ENCODE measurements at regions not wholly inside any gene's neighbourhood (a gene's known extent, or its start where the extent isn't known, plus 50 kb on each side); places are given as distances from the start of the nearest gene placed in this dataset.
"Not testable (repeated sequence)": the region's sequence is repeated elsewhere in the genome, so short reads cannot be mapped to it uniquely, and the experiment has no call there.

GRCh38 chr5:152178350-152178699 lies 226.8 kb downstream of the NMUR2 start:
- no peak for DNase-seq (ENCODE audit: low read depth)

- no peak for DNase-seq (ENCODE audit: low read depth)
Measured at GRCh38 chr5:152177626-152178349, 227.3 kb downstream of the NMUR2 start.

DNA sequence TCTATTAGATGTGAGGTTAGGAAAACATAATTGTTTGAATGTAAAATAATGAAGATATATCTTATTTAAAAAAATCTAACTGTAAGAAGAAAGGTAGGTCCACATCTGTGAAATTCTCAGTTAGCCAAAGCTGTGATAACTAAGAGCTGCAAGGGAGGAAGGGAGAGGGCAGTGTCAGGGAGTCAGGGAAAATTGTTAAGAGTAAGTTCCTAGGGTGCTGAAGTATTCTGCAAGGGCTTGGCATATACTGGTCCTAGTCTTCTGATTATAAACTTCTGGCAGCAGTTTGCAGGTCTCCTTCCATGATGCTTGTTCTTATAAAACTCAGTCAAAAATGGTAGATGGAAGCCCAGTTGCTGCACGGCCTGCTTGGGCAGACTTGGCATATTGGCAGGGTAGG lies 233.2 kb downstream of the NMUR2 start:
- DNase-seq (ENCODE audit: low read depth) = no peak

GRCh38 chr5:152170350-152170749 lies 234.7 kb downstream of the NMUR2 start:
- no peak for DNase-seq (ENCODE audit: low read depth)

DNA sequence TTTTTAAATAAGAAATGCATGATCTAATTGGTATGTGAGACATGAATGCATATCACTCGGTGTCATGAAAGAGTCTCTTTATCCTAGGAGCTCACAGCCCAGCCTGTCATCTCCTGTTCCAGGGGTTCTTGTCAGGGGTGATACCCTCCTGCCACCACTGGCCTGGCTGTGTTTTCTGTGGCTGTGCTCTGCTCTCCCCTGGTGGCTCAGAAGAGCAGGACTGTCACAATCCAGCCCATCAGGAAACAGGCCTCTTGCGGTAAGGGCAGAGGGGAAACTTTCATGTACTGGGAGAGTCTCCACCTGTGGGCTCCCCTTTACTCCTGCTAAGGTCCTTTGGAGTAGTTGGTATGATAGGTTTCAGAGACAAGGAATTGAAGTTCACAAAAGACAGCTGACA lies 240.2 kb upstream of the GLRA1 start:
- no peak for DNase-seq (ENCODE audit: low read depth)

- not testable (repeated sequence) for DNase-seq (ENCODE audit: low read depth)
Measured at GRCh38 chr5:152159894-152160293, 235.2 kb upstream of the GLRA1 start.

GRCh38 chr5:152154452-152154851 lies 229.8 kb upstream of the GLRA1 start:
- DNase-seq (ENCODE audit: low read depth) = not testable (repeated sequence)

DNA sequence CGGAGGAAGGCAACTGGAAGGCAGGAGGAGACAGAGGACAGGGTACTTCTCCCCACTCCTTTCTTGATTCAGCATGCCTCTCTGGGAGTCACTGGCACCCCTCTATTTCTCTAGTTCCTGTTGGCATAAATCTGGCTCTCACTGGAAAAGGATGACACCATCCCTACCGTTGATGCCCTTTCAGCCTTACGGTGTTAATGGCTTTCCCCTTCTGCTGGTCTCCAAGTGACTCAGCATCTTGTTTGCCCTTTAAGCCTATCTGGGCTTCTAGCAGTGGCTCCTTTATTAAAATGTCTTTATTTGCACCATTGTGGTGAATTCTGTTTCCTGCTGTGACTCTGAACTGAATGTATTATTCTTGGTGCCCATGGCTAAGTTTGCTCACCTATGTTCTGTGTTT lies 227.3 kb upstream of the GLRA1 start:
- DNase-seq (ENCODE audit: low read depth) = no peak

- DNase-seq (ENCODE audit: low read depth) = no peak
Measured at GRCh38 chr5:152151113-152151512, 226.5 kb upstream of the GLRA1 start.

DNA sequence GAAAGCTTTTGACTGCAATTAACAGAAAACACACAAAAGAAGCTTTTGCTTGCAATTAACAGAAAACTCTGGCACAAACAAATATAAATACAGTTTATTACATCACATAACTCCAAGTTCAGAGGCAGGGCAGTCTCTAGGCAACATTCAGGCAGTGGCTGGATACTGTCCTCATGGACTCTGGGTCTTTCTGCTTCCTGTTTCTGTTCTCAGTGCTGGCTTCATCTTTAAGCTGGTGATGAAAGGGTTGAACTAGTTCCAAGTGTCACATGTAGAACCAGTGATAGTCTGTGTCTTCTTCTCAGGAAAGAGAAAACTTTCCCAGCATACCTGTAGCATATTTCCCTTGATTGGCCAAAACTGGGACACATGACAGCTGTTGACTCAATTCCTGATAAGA lies 222.6 kb upstream of the GLRA1 start:
- no peak for DNase-seq (ENCODE audit: low read depth)

GRCh38 chr5:152146566-152146965 lies 221.9 kb upstream of the GLRA1 start:
- DNase-seq (ENCODE audit: low read depth) = no peak

DNA sequence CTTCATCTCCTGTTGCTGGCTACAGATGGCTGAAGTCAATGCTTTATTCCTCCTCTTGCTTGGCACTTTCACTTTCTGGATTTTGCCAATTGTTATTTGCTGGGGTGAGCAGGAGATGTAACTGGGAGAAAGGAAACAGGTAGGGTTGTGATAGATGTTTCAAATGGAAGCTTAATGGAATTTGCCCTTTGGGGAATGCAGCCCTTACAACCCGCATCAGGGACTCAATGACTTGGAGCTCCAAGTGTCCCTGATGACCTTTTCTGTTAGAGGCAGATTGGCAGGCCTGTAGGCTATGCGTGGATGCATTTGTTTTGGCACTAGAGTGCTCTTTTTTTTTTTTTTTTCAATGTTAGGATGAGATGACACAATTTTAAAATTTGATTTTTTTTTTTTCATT lies 219.9 kb upstream of the GLRA1 start:
- DNase-seq (ENCODE audit: low read depth) = no peak

GRCh38 chr5:152144030-152144429 lies 219.4 kb upstream of the GLRA1 start:
- no peak for DNase-seq (ENCODE audit: low read depth)

DNA sequence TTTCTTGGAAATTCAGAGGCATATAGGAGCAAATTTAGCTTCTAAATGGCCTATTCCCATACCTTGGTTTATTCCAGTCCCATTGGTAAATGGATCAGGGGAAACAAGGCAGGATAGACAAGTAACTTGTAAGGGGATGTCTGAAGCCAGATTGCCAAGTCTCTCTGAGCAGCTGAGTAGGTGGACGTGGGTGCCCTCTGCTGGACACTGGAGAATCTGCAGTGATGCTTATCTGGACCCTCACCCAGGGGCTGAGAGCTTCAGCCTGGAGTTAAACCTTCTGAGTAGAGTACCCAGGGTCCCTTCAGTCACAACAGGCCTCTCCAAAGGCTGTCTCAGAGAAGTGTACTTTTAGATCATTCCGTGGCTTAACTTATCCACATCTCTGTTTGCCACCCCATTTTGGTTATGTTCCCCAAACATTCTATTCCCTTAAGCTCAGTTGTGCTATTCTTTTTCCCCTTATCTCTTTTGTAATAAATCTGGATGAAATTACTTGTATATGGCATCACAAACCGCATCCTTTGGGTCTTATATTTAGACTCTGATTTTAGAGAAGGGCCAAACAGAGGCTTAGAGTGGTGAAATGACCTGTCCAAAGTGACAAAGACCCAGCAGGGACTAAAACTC lies 218.3 kb upstream of the GLRA1 start:
- DNase-seq (ENCODE audit: low read depth) = peak; percentile 19

- no peak for DNase-seq (ENCODE audit: low read depth)
Measured at GRCh38 chr5:152140347-152140746, 215.7 kb upstream of the GLRA1 start.

DNA sequence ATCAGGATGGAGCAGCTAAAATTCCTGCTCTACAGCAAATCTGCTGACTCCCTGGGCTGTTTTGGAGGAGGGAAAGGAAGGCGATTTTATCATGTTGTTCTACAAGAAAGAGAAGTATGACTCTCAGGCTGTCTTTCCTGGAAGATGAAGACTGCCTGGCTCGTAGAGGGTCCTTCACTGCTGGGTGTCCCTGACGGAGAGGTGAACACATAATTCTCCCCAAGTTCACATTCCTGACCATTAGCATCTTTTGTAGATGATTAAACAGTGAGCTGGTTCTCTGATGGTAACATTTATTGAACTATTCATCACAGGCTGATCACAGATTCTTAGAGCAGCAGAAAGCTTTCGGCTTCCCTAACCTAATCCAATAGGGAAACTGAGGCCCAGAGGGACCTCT lies 212.4 kb upstream of the GLRA1 start:
- DNase-seq (ENCODE audit: low read depth) = no peak

- DNase-seq (ENCODE audit: low read depth) = no peak
Measured at GRCh38 chr5:152136321-152136720, 211.7 kb upstream of the GLRA1 start.

- DNase-seq (ENCODE audit: low read depth) = no peak
Measured at GRCh38 chr5:152135827-152136226, 211.2 kb upstream of the GLRA1 start.

DNA sequence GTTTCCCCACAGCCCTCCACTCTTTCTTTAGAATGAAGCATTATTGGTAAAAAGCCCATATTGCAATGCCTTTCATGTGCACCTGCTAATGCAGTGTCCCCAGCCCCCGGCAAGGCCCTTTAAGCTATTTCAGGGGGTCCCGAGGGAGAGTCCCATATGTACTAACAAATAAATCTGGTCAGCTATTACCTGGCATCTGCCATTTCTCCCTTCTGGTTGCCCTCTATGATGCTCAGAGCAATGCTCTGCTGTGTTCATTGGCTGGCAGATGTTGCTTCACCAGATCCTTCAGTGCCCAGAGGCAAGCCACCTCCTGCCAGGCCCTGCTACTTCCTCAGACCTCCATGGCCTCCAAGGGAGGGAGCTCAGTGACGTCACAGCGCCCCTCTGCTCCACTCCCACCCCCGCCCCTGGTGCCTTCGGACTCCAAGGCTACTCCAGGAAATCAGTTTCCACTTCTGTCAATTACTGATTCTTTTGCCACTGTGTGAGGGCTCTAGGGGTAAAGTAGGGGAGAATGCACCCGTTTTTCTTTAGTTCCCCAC lies 201.1 kb upstream of the GLRA1 start:
- DNase-seq (ENCODE audit: low read depth) = no peak

GRCh38 chr5:152124409-152125041 lies 199.9 kb upstream of the GLRA1 start:
- DNase-seq (ENCODE audit: low read depth) = no peak

DNA sequence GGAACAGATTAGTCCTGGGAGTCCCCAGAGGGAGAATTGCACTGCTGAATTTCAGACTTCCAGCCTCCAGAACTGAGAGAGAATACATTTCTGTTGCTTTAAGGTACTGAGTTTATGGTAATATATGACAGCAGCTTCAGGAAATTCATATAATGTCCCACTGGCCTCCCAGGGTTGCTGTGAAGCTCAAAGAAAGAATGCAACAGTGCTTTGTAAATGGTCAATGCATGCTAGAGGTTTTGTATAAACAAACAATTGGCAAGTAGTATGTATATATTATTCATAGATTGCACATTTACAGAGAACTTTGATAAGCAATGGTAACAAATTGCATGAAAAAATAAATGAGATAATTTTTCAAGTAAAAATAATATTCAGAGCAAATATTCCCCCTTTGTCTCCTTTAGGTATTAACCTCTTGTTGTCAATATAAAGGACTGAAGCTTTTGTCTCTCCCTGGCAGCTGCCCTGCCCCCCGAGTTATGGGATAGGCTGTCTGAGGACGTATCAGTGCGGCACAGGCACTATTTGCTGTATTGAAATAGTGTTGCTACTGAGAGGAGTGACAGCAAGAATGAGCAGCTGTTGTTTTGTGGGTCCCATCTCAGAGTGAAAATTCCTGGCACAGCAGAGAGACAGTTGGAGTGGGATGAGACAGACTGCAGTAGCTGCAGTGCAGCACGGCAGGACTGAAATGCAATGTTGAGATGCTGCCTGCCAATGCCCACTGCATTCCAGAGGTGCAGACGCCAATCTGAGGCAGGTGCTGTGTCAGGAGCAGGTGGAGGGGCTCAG lies 194.2 kb upstream of the GLRA1 start:
- DNase-seq (ENCODE audit: low read depth) = no peak

DNA sequence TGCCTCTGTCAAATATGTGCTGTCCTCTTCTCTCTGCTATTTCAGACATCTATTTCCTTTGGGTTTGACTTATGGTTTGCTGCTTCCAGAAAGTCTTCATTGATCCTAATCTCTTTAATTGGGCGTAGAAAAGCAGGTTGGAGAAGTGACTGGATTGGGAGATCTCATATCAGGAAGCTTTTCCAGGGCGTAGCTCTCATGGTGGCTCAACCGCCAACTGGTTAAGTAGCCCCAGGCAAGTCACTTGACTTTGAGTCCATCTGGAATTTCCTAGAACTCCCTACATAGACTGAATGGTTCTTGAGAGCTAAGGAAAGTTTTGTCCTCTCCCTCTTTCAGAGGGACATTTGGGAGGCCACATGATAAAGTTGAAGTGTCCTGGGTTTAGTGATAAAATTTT lies 192.3 kb upstream of the GLRA1 start:
- DNase-seq (ENCODE audit: low read depth) = no peak

DNA sequence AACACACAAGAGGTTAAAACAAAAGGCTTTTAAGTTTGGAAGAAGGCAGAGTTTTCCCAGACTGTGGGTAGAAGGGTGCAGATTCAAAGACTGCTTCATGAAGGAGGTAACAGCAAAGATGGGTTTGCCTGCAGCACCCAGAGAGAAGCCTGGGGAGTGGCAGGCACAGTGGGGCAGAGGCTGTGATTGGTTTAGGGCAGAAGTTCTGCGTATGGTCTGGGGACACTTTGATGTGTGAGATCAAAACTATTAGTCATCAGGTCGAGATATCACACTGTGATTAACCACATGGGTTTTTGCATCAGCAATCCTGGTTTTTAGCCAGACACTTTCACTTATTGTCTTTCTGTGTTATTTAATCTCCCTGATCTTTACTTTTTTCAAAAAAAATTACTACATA lies 188.8 kb upstream of the GLRA1 start:
- DNase-seq (ENCODE audit: low read depth) = no peak

Measured in stimulated activated CD8-positive, alpha-beta memory T cell treated with anti-CD3 and anti-CD28 coated beads, Interleukin-15, amount 100 ng/mL, for 24 hours (primary cell).